Adrenal gland (tissue), 5 donors: ENCODE measurements at regions not wholly inside any gene's neighbourhood (a gene's known extent, or its start where the extent isn't known, plus 50 kb on each side); places are given as distances from the start of the nearest gene placed in this dataset.

Experiments
- POLR2A ChIP-seq, 2 donors: fragments of 450-650 bp; IDR thresholded peaks; one replicate each; pipeline ENCODE4 v1.6.1; 2017; ENCODE audit warnings: antibody characterized with exemption in 2 of 2, mild to moderate bottlenecking in 2 of 2, moderate library complexity in 1 of 2
- TF ChIP-seq, protein P1 (sequence below), 6 experiments: fragments of 450-650 bp in 4 of 6; fragments of 200-600 bp in 2 of 6; sonication (generic) in 1 of 6; IDR thresholded peaks; 1 replicate in 5 of 6; 2 replicates in 1 of 6; pipeline versions ENCODE4 v1.5.1 to v1.8.0; 2016 to 2021; ENCODE audit warnings: antibody characterized with exemption in 6 of 6, mild to moderate bottlenecking in 2 of 6, moderate library complexity in 1 of 6
- donor health status: DM: no; HTN: no; CAD: no.

DNA sequence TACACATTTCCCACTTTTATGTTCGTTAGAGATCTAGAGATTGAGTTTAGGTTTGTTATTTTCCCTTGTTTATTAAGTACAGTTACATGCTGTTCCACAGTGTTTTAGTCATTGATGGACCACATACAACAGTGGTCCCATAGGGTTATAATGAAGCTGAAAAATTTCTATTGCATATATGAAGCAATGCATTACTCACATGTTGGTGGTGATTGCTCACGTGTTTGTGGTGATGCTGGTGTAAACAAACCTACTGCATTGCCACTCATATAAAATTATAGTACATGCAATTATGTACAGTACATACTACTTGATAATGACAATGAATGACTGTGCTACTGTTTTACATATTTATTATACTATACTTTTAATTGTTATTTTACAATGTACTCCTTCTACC lies 51.0 kb upstream of the NXPH2 start:
- TF ChIP-seq, protein P1, sequence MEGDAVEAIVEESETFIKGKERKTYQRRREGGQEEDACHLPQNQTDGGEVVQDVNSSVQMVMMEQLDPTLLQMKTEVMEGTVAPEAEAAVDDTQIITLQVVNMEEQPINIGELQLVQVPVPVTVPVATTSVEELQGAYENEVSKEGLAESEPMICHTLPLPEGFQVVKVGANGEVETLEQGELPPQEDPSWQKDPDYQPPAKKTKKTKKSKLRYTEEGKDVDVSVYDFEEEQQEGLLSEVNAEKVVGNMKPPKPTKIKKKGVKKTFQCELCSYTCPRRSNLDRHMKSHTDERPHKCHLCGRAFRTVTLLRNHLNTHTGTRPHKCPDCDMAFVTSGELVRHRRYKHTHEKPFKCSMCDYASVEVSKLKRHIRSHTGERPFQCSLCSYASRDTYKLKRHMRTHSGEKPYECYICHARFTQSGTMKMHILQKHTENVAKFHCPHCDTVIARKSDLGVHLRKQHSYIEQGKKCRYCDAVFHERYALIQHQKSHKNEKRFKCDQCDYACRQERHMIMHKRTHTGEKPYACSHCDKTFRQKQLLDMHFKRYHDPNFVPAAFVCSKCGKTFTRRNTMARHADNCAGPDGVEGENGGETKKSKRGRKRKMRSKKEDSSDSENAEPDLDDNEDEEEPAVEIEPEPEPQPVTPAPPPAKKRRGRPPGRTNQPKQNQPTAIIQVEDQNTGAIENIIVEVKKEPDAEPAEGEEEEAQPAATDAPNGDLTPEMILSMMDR (IDR thresholded peaks at IDR 0.05), result no peak
- TF ChIP-seq POLR2A (IDR thresholded peaks at IDR 0.05), result no peak
